Caki2 (cell line): ENCODE measurements at regions not wholly inside any gene's neighbourhood (a gene's known extent, or its start where the extent isn't known, plus 50 kb on each side); places are given as distances from the start of the nearest gene placed in this dataset.

Experiments
- DNase-seq: peaks from one replicate; pipeline ENCODE4 v3.0.0-alpha.2; 2015; ENCODE audit warnings: low read depth
- in situ Hi-C: cut with HindIII; loops from 2 replicates; pipeline ENCODE4 v1.10.0; 2016; ENCODE audit warnings: low sequenced_read_pairs, low pct_unique_long_range_greater_than_20kb, mixed read lengths

- in situ Hi-C loops: no loop called here
These were observed 288.7 kb downstream of the LPIN1 start for GRCh38 chr2:12035029-12035720.

GRCh38 chr2:12035956-12036639 is 289.7 kb downstream of the LPIN1 start:
- no peak for DNase-seq
- in situ Hi-C loops: no loop called here

More at GRCh38 chr2:12035029-12035720, 288.7 kb downstream of the LPIN1 start:
- no peak for DNase-seq

- in situ Hi-C loops: no loop called here
These were observed 290.2 kb downstream of the LPIN1 start for GRCh38 chr2:12036640-12036983.

GRCh38 chr2:12037301-12037700 is 290.9 kb downstream of the LPIN1 start:
- in situ Hi-C loops: no loop called here
- DNase-seq: no peak

More at GRCh38 chr2:12036640-12036983, 290.2 kb downstream of the LPIN1 start:
- DNase-seq: no peak

- in situ Hi-C loops: no loop called here
These were observed 294.8 kb downstream of the LPIN1 start for GRCh38 chr2:12041236-12041635.

GRCh38 chr2:12043131-12043530 is 296.7 kb downstream of the LPIN1 start:
- in situ Hi-C loops: no loop called here
- no peak for DNase-seq

More at GRCh38 chr2:12041236-12041635, 294.8 kb downstream of the LPIN1 start:
- no peak for DNase-seq

- in situ Hi-C loops: no loop called here
- DNase-seq: no peak
These were observed 298.4 kb downstream of the LPIN1 start for GRCh38 chr2:12044857-12045256.

- DNase-seq: no peak
- in situ Hi-C loops: no loop called here
These were observed 299.4 kb downstream of the LPIN1 start for GRCh38 chr2:12045864-12046291.

GRCh38 chr2:12046641-12047040 is 300.2 kb downstream of the LPIN1 start:
- DNase-seq: no peak
- in situ Hi-C loops: no loop called here

GRCh38 chr2:12047761-12048160 is 301.3 kb downstream of the LPIN1 start:
- no peak for DNase-seq
- in situ Hi-C loops: no loop called here

- DNase-seq: no peak
- in situ Hi-C loops: no loop called here
These were observed 302.1 kb downstream of the LPIN1 start for GRCh38 chr2:12048550-12048949.

- DNase-seq: no peak
These were observed 304.0 kb downstream of the LPIN1 start for GRCh38 chr2:12050396-12050795.

GRCh38 chr2:12051831-12052230 is 305.4 kb downstream of the LPIN1 start:
- DNase-seq: no peak
- in situ Hi-C loops: no loop called here

More at GRCh38 chr2:12050396-12050795, 304.0 kb downstream of the LPIN1 start:
- in situ Hi-C loops: no loop called here

GRCh38 chr2:12052796-12053195 is 306.4 kb downstream of the LPIN1 start:
- no peak for DNase-seq
- in situ Hi-C loops: no loop called here

- DNase-seq: no peak
- in situ Hi-C loops: no loop called here
These were observed 308.7 kb downstream of the LPIN1 start for GRCh38 chr2:12054956-12055618.

GRCh38 chr2:12057436-12058166 is 311.2 kb downstream of the LPIN1 start:
- no peak for DNase-seq
- in situ Hi-C loops: no loop called here

- in situ Hi-C loops: no loop called here
- DNase-seq: no peak
These were observed 313.4 kb downstream of the LPIN1 start for GRCh38 chr2:12059616-12060441.

GRCh38 chr2:12060886-12061285 is 314.5 kb downstream of the LPIN1 start:
- in situ Hi-C loops: no loop called here

More at GRCh38 chr2:12060886-12061285, 314.5 kb downstream of the LPIN1 start:
- DNase-seq: no peak
